SU-DHL-6 (cell line): ENCODE measurements at regions not wholly inside any gene's neighbourhood (a gene's known extent, or its start where the extent isn't known, plus 50 kb on each side); places are given as distances from the start of the nearest gene placed in this dataset.

Source experiments
- H2AFZ ChIP-seq: fragments of 200-600 bp; sonication (generic); 2 replicates; pipeline ENCODE4 v1.6.1; 2014; ENCODE audit warnings: low read depth, mild to moderate bottlenecking, moderate library complexity, mixed read lengths, antibody characterized with exemption, low read length; ENCODE audit not compliant: severe bottlenecking
- H3F3A ChIP-seq: fragments of 200-600 bp; shearing (Covaris generic); 2 replicates; pipeline ENCODE4 v1.6.0; 2016; ENCODE audit warnings: antibody characterized with exemption, mild to moderate bottlenecking; ENCODE audit not compliant: insufficient read depth
- H3K27ac ChIP-seq: fragments of 200-600 bp; sonication (generic); 2 replicates; pipeline ENCODE4 v1.5.1; 2016; ENCODE audit warnings: low read depth, mild to moderate bottlenecking, low read length, moderate library complexity, mixed read lengths
- H3K27me3 ChIP-seq: fragments of 200-600 bp; sonication (generic), shearing (Covaris generic); 2 replicates; pipeline ENCODE4 v1.6.0; 2014; ENCODE audit warnings: mild to moderate bottlenecking, low read length
- H3K36me3 ChIP-seq: fragments of 200-600 bp; sonication (generic); 2 replicates; pipeline ENCODE4 v1.6.1; 2014; ENCODE audit warnings: mild to moderate bottlenecking, low read length, mixed read lengths
- H3K4me2 ChIP-seq: fragments of 300-600, 200-600 bp; shearing (Covaris generic), sonication (generic); 2 replicates; pipeline ENCODE4 v1.6.0; 2014; ENCODE audit warnings: low read length, low read depth, mild to moderate bottlenecking; ENCODE audit not compliant: poor library complexity, severe bottlenecking
- H3K4me3 ChIP-seq: fragments of 200-600 bp; sonication (generic); 2 replicates; pipeline ENCODE4 v1.5.1; 2014; ENCODE audit warnings: antibody characterized with exemption, low read length, mild to moderate bottlenecking, mixed read lengths; ENCODE audit not compliant: insufficient read depth, poor library complexity, severe bottlenecking
- H3K79me2 ChIP-seq: fragments of 200-600 bp; sonication (generic); 2 replicates; pipeline ENCODE4 v1.6.1; 2014; ENCODE audit warnings: mild to moderate bottlenecking, low read length, moderate library complexity; ENCODE audit not compliant: insufficient read depth
- H3K9ac ChIP-seq: fragments of 200-600 bp; sonication (generic); 2 replicates; pipeline ENCODE4 v1.7.0; 2014; ENCODE audit warnings: mild to moderate bottlenecking, low read length
- H3K9me2 ChIP-seq: fragments of 200-600 bp; sonication (generic); replicated peaks from 2 replicates; pipeline ENCODE4 v1.6.1; 2014; ENCODE audit warnings: low read length; ENCODE audit not compliant: insufficient read depth
- H3K9me3 ChIP-seq: fragments of 200-600 bp; sonication (generic); 2 replicates; pipeline ENCODE4 v1.6.1; 2014; ENCODE audit warnings: low read length, mixed read lengths; ENCODE audit not compliant: insufficient read depth
- H4K20me1 ChIP-seq: fragments of 200-600 bp; sonication (generic); 2 replicates; pipeline ENCODE4 v1.6.1; 2014; ENCODE audit warnings: low read depth, mild to moderate bottlenecking, antibody characterized with exemption, low read length, moderate library complexity, mixed read lengths
- CTCF ChIP-seq: fragments of 200-600 bp; sonication (generic); IDR thresholded peaks from one replicate; pipeline ENCODE4 v1.5.1; 2017; ENCODE audit warnings: antibody characterized with exemption, mild to moderate bottlenecking, low read length, moderate library complexity; ENCODE audit not compliant: insufficient read depth, poor library complexity, severe bottlenecking
- EZH2phosphoT487 ChIP-seq: fragments of 200-600 bp; sonication (generic), shearing (Covaris generic); conservative IDR thresholded peaks from 2 replicates; pipeline ENCODE4 v1.6.1; 2018; ENCODE audit warnings: mild to moderate bottlenecking, antibody characterized with exemption, low read length, moderate library complexity, mixed read lengths

- H3K4me3 ChIP-seq: no peak overlapping the region
- no peaks in the 10 kb centered on the region for H4K20me1 ChIP-seq
- H3K9me3 ChIP-seq: no peaks in the 10 kb centered on the region
- no peak overlapping the region for H3K9ac ChIP-seq
- H3K27ac ChIP-seq: no peak overlapping the region
- H3K36me3 ChIP-seq: no peaks in the 10 kb centered on the region
- no peak overlapping the region for H3K4me2 ChIP-seq
- TF ChIP-seq CTCF: no peak
- TF ChIP-seq EZH2phosphoT487: no peak
- H3K27me3 ChIP-seq: no peaks in the 10 kb centered on the region
- H3K79me2 ChIP-seq: no peaks in the 10 kb centered on the region
- H3F3A ChIP-seq: no peaks in the 10 kb centered on the region
- no peaks in the 10 kb centered on the region for H3K9me2 ChIP-seq
- no peak overlapping the region for H2AFZ ChIP-seq
Measured at GRCh38 chr5:65068410-65068809, 299.7 kb downstream of the CWC27 start.

DNA sequence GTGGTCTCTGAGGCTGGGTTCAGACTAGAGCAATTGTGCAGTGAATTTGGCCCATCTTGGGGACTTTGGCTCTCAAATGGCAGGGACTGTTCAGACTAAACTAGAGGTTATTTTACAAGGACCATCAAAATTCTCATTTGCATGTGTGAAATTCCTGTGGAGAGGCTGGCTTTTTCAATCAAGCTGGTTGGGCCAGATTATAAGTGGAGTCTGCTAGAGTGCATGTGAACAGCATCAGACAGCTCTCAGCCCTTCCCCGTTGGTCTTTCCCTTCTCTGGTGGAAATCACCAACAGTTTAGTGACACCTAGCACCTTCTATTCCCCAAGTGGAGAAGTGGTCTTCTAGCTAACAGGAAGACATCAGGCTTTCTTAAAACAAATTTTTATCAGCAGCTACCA, 301.3 kb downstream of the CWC27 start:
- Histone ChIP-seq H3F3A (no peaks in the 10 kb centered on the region), H3K36me3 (no peaks in the 10 kb centered on the region), H3K79me2 (no peaks in the 10 kb centered on the region), H3K9me3 (no peaks in the 10 kb centered on the region), H3K4me2 (no peak overlapping the region), H3K9me2 (no peaks in the 10 kb centered on the region), H3K4me3 (no peak overlapping the region), H3K27ac (no peak overlapping the region), H3K27me3 (no peaks in the 10 kb centered on the region), H2AFZ (no peak overlapping the region), H4K20me1 (no peaks in the 10 kb centered on the region), H3K9ac (no peak overlapping the region)
- TF ChIP-seq EZH2phosphoT487: no peak
- no peak for TF ChIP-seq CTCF

GRCh38 chr5:65072850-65073249, 304.1 kb downstream of the CWC27 start:
- H3K27me3 ChIP-seq: no peaks in the 10 kb centered on the region
- H3K36me3 ChIP-seq: no peaks in the 10 kb centered on the region
- no peak overlapping the region for H2AFZ ChIP-seq
- H3K9ac ChIP-seq: no peak overlapping the region
- no peak overlapping the region for H3K4me2 ChIP-seq
- no peaks in the 10 kb centered on the region for H3K9me2 ChIP-seq
- H3K27ac ChIP-seq: no peak overlapping the region
- TF ChIP-seq EZH2phosphoT487: no peak
- no peak for TF ChIP-seq CTCF
- H3K4me3 ChIP-seq: no peak overlapping the region
- no peaks in the 10 kb centered on the region for H3K9me3 ChIP-seq
- H3F3A ChIP-seq: no peaks in the 10 kb centered on the region
- H4K20me1 ChIP-seq: no peaks in the 10 kb centered on the region
- no peaks in the 10 kb centered on the region for H3K79me2 ChIP-seq

DNA sequence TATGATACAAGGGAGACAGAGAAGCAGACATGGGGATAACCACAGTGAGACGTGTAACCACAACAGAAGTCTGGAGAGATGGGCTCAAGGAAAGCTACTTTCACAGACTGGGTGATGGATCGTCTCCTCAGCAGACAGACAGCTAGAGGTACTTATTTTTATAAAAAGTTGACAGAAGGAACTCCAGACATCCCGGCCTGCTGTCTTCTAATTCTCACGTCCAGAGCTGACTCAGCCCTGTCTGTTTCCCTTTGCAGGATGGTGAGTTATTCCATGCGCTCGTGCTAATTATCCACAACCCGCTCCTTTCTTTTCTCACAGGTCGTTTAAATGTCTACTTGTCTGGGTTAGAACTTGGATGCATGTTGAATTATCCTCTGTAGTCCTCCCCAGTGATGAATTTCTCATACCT, 304.5 kb downstream of the CWC27 start:
- H3K27me3 ChIP-seq: no peaks in the 10 kb centered on the region
- no peaks in the 10 kb centered on the region for H3K36me3 ChIP-seq
- no peaks in the 10 kb centered on the region for H4K20me1 ChIP-seq
- no peaks in the 10 kb centered on the region for H3K9me2 ChIP-seq
- H2AFZ ChIP-seq: no peak overlapping the region
- H3F3A ChIP-seq: no peaks in the 10 kb centered on the region
- H3K4me3 ChIP-seq: no peak overlapping the region
- no peaks in the 10 kb centered on the region for H3K79me2 ChIP-seq
- H3K9ac ChIP-seq: no peak overlapping the region
- H3K4me2 ChIP-seq: no peak overlapping the region
- TF ChIP-seq CTCF: no peak
- no peak for TF ChIP-seq EZH2phosphoT487
- H3K9me3 ChIP-seq: no peaks in the 10 kb centered on the region
- no peak overlapping the region for H3K27ac ChIP-seq
